ENCODE measurements at regions not wholly inside any gene's neighbourhood (a gene's known extent, or its start where the extent isn't known, plus 50 kb on each side); places are given as distances from the start of the nearest gene placed in this dataset.

- DNase-seq (ENCODE audit: low spot score): no peak
- no peak overlapping the region for H3K27ac ChIP-seq
- TF ChIP-seq CTCF (IDR thresholded peaks at IDR 0.05): no peak
Observed at GRCh38 chr7:34501156-34501555, 156.9 kb upstream of the NPSR1 start.

GRCh38 chr7:34507191-34507590 is 150.8 kb upstream of the NPSR1 start:
- no peak for DNase-seq (ENCODE audit: low spot score)
- TF ChIP-seq CTCF (IDR thresholded peaks at IDR 0.05): no peak

More at GRCh38 chr7:34501156-34501555, 156.9 kb upstream of the NPSR1 start:
- no peak overlapping the region for H3K4me3 ChIP-seq

GRCh38 chr7:34523226-34523918 is 134.6 kb upstream of the NPSR1 start:
- no peak for DNase-seq (ENCODE audit: low spot score)
- Histone ChIP-seq H3K4me3 (no peak overlapping the region), H3K27ac (no peak overlapping the region)
- no peak for TF ChIP-seq CTCF (IDR thresholded peaks at IDR 0.05)

More at GRCh38 chr7:34507191-34507590, 150.8 kb upstream of the NPSR1 start:
- H3K4me3 ChIP-seq: no peak overlapping the region
- no peak overlapping the region for H3K27ac ChIP-seq

- TF ChIP-seq CTCF (IDR thresholded peaks at IDR 0.05): no peak
- no peak for DNase-seq (ENCODE audit: low spot score)
- H3K4me3 ChIP-seq: no peak overlapping the region
- no peak overlapping the region for H3K27ac ChIP-seq
Observed at GRCh38 chr7:34530259-34530658, 127.8 kb upstream of the NPSR1 start.

- no peak for TF ChIP-seq CTCF (IDR thresholded peaks at IDR 0.05)
- no peak overlapping the region for H3K4me3 ChIP-seq
- H3K27ac ChIP-seq: no peak overlapping the region
- no peak for DNase-seq (ENCODE audit: low spot score)
Observed at GRCh38 chr7:34539003-34539402, 119.0 kb upstream of the NPSR1 start.

GRCh38 chr7:34544621-34545020 is 113.4 kb upstream of the NPSR1 start:
- Histone ChIP-seq H3K27ac (no peak overlapping the region), H3K4me3 (no peak overlapping the region)
- DNase-seq (ENCODE audit: low spot score): no peak
- no peak for TF ChIP-seq CTCF (IDR thresholded peaks at IDR 0.05)

- H3K27ac ChIP-seq: no peak overlapping the region
- H3K4me3 ChIP-seq: no peak overlapping the region
- TF ChIP-seq CTCF (IDR thresholded peaks at IDR 0.05): no peak
- no peak for DNase-seq (ENCODE audit: low spot score)
Observed at GRCh38 chr7:34550996-34551395, 107.0 kb upstream of the NPSR1 start.
